Fibroblast of mammary gland (primary cell): ENCODE measurements at regions not wholly inside any gene's neighbourhood (a gene's known extent, or its start where the extent isn't known, plus 50 kb on each side); places are given as distances from the start of the nearest gene placed in this dataset.

Source experiments
- DNase-seq: peaks from one replicate; pipeline ENCODE4 v3.0.0-alpha.2; 2010; ENCODE audit warnings: low read depth
- H3K4me3 ChIP-seq: 2 replicates; pipeline ENCODE4 v1.5.1; 2011; ENCODE audit warnings: low read depth, mild to moderate bottlenecking, low read length, moderate library complexity; ENCODE audit not compliant: control insufficient read depth
- TF ChIP-seq, protein P1 (sequence below): conservative IDR thresholded peaks from 2 replicates; pipeline ENCODE4 v1.5.1; 2011; ENCODE audit warnings: low read depth, low read length, inconsistent platforms; ENCODE audit not compliant: control insufficient read depth, insufficient read depth

DNA sequence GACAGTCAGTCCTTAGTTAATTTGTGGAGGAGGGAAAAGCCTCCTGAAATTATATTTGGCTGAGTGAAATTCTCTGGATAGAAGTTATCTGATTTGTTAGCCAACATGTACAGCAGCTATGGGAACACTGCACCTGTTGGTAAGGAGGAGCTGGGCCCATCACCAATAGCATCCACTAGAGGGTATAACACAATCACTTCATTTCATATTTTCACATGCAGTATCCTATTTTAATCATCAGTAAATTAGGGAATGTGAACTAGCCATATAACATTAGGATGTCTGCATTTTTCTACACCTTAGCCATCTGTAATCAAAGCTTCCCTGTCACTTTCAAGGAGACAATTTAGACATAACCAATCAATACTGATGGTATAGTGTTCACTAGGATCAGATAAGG is 818.4 kb upstream of the CDH2 start:
- H3K4me3 ChIP-seq, result no peak overlapping the region
- TF ChIP-seq, protein P1, sequence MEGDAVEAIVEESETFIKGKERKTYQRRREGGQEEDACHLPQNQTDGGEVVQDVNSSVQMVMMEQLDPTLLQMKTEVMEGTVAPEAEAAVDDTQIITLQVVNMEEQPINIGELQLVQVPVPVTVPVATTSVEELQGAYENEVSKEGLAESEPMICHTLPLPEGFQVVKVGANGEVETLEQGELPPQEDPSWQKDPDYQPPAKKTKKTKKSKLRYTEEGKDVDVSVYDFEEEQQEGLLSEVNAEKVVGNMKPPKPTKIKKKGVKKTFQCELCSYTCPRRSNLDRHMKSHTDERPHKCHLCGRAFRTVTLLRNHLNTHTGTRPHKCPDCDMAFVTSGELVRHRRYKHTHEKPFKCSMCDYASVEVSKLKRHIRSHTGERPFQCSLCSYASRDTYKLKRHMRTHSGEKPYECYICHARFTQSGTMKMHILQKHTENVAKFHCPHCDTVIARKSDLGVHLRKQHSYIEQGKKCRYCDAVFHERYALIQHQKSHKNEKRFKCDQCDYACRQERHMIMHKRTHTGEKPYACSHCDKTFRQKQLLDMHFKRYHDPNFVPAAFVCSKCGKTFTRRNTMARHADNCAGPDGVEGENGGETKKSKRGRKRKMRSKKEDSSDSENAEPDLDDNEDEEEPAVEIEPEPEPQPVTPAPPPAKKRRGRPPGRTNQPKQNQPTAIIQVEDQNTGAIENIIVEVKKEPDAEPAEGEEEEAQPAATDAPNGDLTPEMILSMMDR, result peak; percentile 34
- DNase-seq, result peak; percentile 10

DNA sequence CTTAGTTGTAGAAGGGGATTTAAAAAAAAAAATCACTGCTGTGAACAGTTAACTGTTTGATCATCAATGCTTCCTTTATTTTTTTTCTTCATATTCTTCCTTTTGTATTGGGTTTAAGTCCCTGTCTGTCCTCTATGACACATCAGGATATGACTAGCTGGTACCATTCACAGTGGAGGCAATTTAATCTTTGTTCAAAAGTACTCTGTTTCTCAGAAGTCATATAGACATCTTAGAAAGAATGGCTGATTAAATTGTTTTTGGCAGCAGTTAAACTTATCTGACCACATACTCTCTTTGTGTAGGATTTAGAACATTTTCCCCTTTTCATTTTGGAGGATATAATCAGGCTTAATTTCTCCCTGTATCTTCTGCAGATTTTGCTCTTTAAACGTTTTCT is 807.8 kb upstream of the CDH2 start:
- H3K4me3 ChIP-seq, result no peak overlapping the region
- TF ChIP-seq, protein P1, result no peak
- DNase-seq, result peak; percentile 25

DNA sequence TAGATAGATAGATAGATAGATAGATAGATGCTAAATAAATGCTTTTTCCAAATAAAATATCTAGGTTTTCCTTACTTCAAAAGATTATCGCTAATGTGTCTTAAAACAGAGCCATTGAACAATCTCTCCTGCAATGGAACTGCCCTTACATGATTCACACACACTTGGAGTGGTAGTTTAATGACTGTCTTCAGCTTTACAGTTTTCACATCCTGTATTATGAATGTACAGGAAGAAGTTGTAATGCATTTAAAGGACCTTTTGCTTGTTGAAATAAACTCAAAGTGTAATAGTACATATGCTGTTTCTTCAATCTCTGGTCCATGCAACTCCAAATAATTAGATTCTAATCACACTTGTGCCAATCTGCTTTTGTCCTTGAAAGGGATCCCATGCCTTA is 797.6 kb upstream of the CDH2 start:
- DNase-seq, result no peak
- TF ChIP-seq, protein P1, result no peak
- no peak overlapping the region for H3K4me3 ChIP-seq

DNA sequence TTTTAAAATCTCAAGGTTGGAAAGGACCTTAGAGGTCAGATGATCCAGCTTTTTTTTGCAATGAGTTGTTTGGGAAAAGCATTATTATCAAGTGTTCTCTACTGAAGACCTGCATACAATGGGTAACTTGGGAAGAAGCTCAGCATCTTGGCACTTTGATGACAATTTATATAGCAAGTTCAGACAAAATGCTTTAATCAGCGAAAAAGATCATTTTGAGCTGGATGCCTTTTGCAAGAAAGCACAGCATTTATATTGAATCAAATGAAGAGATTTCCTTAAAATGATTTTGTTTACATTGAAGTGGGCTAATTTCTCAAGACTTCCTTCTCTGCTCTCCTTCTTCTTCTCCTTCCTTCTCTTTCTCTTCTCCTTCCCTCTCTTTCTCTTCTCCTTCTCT is 796.4 kb upstream of the CDH2 start:
- TF ChIP-seq, protein P1, result no peak
- H3K4me3 ChIP-seq, result no peak overlapping the region
- no peak for DNase-seq

DNA sequence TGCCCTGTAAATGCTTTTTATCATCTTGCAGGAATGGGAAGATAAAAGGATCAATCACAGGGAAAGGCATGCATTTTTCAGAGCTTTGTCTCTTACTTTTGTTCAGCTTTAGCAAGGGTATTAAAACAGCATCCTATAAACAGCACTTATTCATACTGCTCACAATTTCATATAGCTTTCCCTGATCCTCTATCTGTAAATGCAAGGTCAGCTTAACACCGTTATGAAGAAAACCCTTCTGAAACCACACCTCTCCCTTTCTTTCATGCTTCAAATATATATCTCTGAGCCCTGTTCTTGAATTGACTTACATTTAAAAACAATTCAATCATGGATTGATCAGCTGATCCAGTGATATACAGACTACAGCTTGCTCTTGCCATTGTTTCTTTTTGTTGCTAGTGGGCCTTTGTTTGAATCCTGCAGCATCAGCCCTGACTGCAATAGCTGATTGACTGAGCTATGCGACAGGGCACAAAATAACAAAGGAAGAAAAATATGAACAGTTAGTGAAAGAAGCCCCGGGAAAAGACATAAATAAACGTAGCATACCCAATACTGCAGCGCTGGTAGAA is 795.5 kb upstream of the CDH2 start:
- no peak for DNase-seq
- H3K4me3 ChIP-seq, result no peak overlapping the region
- TF ChIP-seq, protein P1, result no peak

DNA sequence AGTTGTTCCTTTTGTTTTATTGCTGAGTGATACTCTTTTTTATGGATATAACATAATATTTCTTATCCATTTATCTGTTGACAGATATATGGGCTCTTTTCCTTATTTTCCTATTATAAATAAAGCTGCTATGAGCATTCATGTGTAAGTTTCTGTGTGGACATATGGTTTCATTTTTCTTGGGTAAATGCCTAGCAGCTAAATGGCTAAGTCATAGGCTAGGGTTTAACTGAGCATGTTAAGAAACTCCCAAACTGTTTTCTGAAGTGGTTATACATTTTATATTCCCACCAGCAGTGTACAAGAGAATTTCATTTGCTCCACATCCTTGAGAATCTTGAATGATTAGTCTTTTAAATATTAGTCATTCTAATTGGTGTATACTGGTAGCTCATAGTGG is 786.6 kb upstream of the CDH2 start:
- DNase-seq, result peak; percentile 45
- no peak overlapping the region for H3K4me3 ChIP-seq
- TF ChIP-seq, protein P1, result no peak

DNA sequence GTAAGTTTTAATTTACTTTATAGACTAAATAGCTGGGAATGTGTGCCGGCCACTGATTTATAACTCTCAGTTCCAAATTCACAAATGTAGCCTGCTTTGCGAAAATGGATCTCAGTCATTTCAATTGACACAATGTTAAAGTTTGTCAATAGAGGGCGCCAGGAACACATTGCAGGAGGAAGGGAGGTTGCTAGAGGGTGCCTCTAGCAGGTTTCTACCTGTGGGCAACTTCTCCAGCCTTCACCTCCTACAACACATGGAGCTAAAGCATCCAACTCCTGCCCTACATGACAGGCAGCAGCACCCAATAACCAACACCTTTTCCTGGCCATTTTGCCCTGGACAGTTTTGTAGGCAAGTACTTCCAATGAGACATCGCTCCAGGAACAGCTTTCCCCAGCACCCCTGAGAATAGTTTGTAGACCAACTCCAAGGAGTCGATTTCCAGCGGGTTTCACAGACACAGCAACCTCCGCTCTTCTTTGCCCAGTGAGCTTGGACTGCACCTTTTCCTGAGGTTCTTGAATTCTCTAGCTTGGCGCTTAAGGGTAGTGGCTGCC is 784.8 kb upstream of the CDH2 start:
- TF ChIP-seq, protein P1, result peak; percentile 77
- peak; percentile 43 for DNase-seq
- H3K4me3 ChIP-seq, result no peak overlapping the region
